ENCODE measurements at regions not wholly inside any gene's neighbourhood (a gene's known extent, or its start where the extent isn't known, plus 50 kb on each side); places are given as distances from the start of the nearest gene placed in this dataset.

- TF ChIP-seq ZNF317 (CRISPR knock-in tag; IDR thresholded peaks at IDR 0.05; ENCODE audit: borderline replicate concordance, low read depth) (no peak), SOX15 (CRISPR knock-in tag; IDR thresholded peaks at IDR 0.05) (no peak), ZBTB21 (CRISPR knock-in tag; IDR thresholded peaks at IDR 0.05; ENCODE audit: borderline replicate concordance) (no peak), SMAD4 (CRISPR knock-in tag; IDR thresholded peaks at IDR 0.05) (no peak), CBFB (CRISPR knock-in tag; IDR thresholded peaks at IDR 0.05; ENCODE audit: low read depth) (no peak), ERG (CRISPR knock-in tag; IDR thresholded peaks at IDR 0.05) (no peak), ZMAT4 (CRISPR knock-in tag; IDR thresholded peaks at IDR 0.05) (no peak)
Observed at GRCh38 chr3:153410517-153410916, 248.5 kb downstream of the RAP2B start (continued).

GRCh38 chr3:153414982-153415381, 253.0 kb downstream of the RAP2B start:
- POLR2A ChIA-PET = no interaction called here
- ATAC-seq (no peak), DNase-seq (ENCODE audit: low spot score) (no peak)
- no peak overlapping the region for H3K4me3 Mint-ChIP-seq
- peaks cover 28% of the 10 kb centered on the region for H3K9me3 Mint-ChIP-seq
- H3K36me3 Mint-ChIP-seq = peaks cover 3% of the 10 kb centered on the region; the same call in 1 of the 2 replicates
- CTCF ChIA-PET = no interaction called here
- H3K4me1 Mint-ChIP-seq = no peaks in the 10 kb centered on the region
- H3K27me3 Mint-ChIP-seq (ENCODE audit: low read depth) = no peaks in the 10 kb centered on the region
- no peak overlapping the region for H3K27ac Mint-ChIP-seq
- TF ChIP-seq ZNF396 (CRISPR knock-in tag; IDR thresholded peaks at IDR 0.05; ENCODE audit: borderline replicate concordance) (no peak), AFF4 (CRISPR knock-in tag; IDR thresholded peaks at IDR 0.05; ENCODE audit: borderline replicate concordance) (no peak), ARID4B (CRISPR knock-in tag; IDR thresholded peaks at IDR 0.05; ENCODE audit: borderline replicate concordance) (no peak), PRRX2 (CRISPR knock-in tag; IDR thresholded peaks at IDR 0.05) (no peak), USF1 (CRISPR knock-in tag; IDR thresholded peaks at IDR 0.05) (no peak), ZNF138 (CRISPR knock-in tag; conservative IDR thresholded peaks at IDR 0.05) (no peak), ESRRA (CRISPR knock-in tag; IDR thresholded peaks at IDR 0.05; ENCODE audit: borderline replicate concordance) (no peak), AR (CRISPR knock-in tag; IDR thresholded peaks at IDR 0.05) (no peak), HMGXB4 (CRISPR knock-in tag; IDR thresholded peaks at IDR 0.05) (no peak), KAT7 (CRISPR knock-in tag; IDR thresholded peaks at IDR 0.05; ENCODE audit: borderline replicate concordance) (no peak), NFE2L1 (CRISPR knock-in tag; IDR thresholded peaks at IDR 0.05) (no peak), OVOL2 (CRISPR knock-in tag; IDR thresholded peaks at IDR 0.05; ENCODE audit: borderline replicate concordance) (no peak), CREB1 (CRISPR knock-in tag; IDR thresholded peaks at IDR 0.05) (no peak), CBFB (CRISPR knock-in tag; IDR thresholded peaks at IDR 0.05; ENCODE audit: low read depth) (no peak)

Measured in WTC11 (cell line).